ENCODE measurements at regions not wholly inside any gene's neighbourhood (a gene's known extent, or its start where the extent isn't known, plus 50 kb on each side); places are given as distances from the start of the nearest gene placed in this dataset.

- intact Hi-C loops (cut with DNase I) = no loop called here
- no peak overlapping the region for H3K27ac ChIP-seq (replicated peaks in 1 of 4)
- 72% methylated on average over 4 of the region's 4 CpGs for WGBS
Observed at GRCh38 chr5:112643339-112643971, 94.2 kb upstream of the APC start.

DNA sequence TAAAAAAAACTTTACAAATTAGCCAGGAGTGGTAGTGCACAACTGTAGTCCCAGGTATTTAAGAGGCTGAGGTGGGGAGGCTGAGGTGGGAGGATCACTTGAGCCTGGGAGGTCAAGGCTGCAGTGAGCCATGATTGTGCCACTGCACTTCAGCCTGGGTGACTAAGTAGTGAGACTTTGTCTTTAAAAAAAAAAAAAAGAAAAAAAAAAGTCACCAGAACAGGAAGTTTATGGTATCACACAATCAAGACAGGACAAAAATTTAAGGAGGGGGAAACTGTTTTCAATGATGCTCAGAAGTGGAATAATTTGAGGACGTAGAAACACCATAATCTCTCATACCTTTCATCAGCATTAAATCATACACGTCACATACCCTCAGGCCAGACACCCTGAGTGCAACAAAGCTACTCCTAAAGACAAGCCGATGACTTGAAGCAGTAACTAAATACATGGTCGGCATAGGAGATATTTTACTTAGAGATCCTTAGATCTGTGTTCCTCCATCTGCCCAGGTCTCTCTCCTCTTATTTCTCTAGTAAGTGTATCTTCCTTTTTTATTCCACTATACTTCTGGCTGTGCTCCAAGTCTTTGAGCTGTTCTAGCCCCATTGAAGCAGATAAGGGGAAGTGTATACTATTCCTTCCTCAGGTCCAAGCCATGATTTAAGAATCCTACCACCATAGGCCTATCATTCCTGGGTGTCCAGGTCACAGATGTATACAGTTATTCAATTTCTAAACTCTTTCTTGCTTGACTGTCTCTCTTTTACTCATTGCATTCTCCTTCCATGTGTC is 91.3 kb upstream of the APC start:
- TF ChIP-seq POLR2AphosphoS5 (IDR thresholded peaks at IDR 0.05) (no peak), POLR2A (IDR thresholded peaks at IDR 0.05; ENCODE audit: low read depth) (no peak), EP300 (IDR thresholded peaks at IDR 0.05) (no peak)
- TF ChIP-seq, protein P1, sequence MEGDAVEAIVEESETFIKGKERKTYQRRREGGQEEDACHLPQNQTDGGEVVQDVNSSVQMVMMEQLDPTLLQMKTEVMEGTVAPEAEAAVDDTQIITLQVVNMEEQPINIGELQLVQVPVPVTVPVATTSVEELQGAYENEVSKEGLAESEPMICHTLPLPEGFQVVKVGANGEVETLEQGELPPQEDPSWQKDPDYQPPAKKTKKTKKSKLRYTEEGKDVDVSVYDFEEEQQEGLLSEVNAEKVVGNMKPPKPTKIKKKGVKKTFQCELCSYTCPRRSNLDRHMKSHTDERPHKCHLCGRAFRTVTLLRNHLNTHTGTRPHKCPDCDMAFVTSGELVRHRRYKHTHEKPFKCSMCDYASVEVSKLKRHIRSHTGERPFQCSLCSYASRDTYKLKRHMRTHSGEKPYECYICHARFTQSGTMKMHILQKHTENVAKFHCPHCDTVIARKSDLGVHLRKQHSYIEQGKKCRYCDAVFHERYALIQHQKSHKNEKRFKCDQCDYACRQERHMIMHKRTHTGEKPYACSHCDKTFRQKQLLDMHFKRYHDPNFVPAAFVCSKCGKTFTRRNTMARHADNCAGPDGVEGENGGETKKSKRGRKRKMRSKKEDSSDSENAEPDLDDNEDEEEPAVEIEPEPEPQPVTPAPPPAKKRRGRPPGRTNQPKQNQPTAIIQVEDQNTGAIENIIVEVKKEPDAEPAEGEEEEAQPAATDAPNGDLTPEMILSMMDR (IDR thresholded peaks at IDR 0.05) = no peak
- Histone ChIP-seq H3K4me3 (no peak overlapping the region), H3K36me3 (no peaks in the 10 kb centered on the region), H3K27ac (replicated peaks in 1 of 4) (no peak overlapping the region), H3K27me3 (no peaks in the 10 kb centered on the region), H3K4me1 (no peaks in the 10 kb centered on the region), H3K9me3 (no peaks in the 10 kb centered on the region)
- WGBS = 89% methylated on average over 4 of the region's 4 CpGs
- DNase-seq (ENCODE audit: extremely low spot score) = no peak
- intact Hi-C loops (cut with DNase I) = no loop called here

More at GRCh38 chr5:112643339-112643971, 94.2 kb upstream of the APC start:
- DNase-seq (ENCODE audit: extremely low spot score) = no peak
- Histone ChIP-seq H3K9me3 (no peaks in the 10 kb centered on the region), H3K4me1 (no peaks in the 10 kb centered on the region), H3K4me3 (no peak overlapping the region), H3K36me3 (no peaks in the 10 kb centered on the region), H3K27me3 (no peaks in the 10 kb centered on the region)
- TF ChIP-seq POLR2A (IDR thresholded peaks at IDR 0.05; ENCODE audit: low read depth) (no peak), POLR2AphosphoS5 (IDR thresholded peaks at IDR 0.05) (no peak), EP300 (IDR thresholded peaks at IDR 0.05) (no peak)
- TF ChIP-seq, protein P1 (IDR thresholded peaks at IDR 0.05) = no peak

- no peaks in the 10 kb centered on the region for H3K9me3 ChIP-seq
- DNase-seq (ENCODE audit: extremely low spot score) = no peak
- H3K27ac ChIP-seq (replicated peaks in 1 of 4) = no peak overlapping the region
- 71% methylated on average over 1 of the region's 1 CpG for WGBS
- no peaks in the 10 kb centered on the region for H3K4me1 ChIP-seq
- no peaks in the 10 kb centered on the region for H3K27me3 ChIP-seq
- TF ChIP-seq POLR2A (IDR thresholded peaks at IDR 0.05; ENCODE audit: low read depth) (no peak), EP300 (IDR thresholded peaks at IDR 0.05) (no peak), POLR2AphosphoS5 (IDR thresholded peaks at IDR 0.05) (no peak)
- TF ChIP-seq, protein P1 (IDR thresholded peaks at IDR 0.05) = no peak
- no peak overlapping the region for H3K4me3 ChIP-seq
- intact Hi-C loops (cut with DNase I) = no loop called here
- H3K36me3 ChIP-seq = no peaks in the 10 kb centered on the region
Observed at GRCh38 chr5:112647428-112647827, 90.3 kb upstream of the APC start.

DNA sequence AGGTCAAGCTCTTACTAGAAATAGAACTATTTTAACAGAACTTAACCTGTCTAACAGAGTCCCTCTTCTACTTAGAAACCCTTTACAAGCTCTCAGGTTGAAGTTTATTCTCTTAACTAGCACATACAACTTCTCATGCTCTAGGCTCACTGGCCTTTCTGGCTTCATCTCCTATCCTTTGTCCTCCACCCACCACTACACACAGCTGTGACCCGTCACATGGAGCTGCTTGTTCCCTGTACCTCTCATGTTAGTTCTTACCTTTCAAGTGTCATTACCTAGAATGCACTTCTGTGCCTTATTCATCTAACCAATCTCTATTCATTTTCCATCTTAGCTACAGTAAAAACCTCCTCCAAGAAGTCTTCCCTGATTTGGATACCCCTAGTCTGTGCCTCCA is 89.4 kb upstream of the APC start:
- Histone ChIP-seq H3K36me3 (no peaks in the 10 kb centered on the region), H3K4me1 (no peaks in the 10 kb centered on the region), H3K4me3 (no peak overlapping the region), H3K27ac (replicated peaks in 1 of 4) (no peak overlapping the region), H3K9me3 (no peaks in the 10 kb centered on the region), H3K27me3 (no peaks in the 10 kb centered on the region)
- no peak for DNase-seq (ENCODE audit: extremely low spot score)
- intact Hi-C loops (cut with DNase I) = no loop called here
- 88% methylated on average over 1 of the region's 1 CpG for WGBS
- TF ChIP-seq POLR2AphosphoS5 (IDR thresholded peaks at IDR 0.05) = no peak
- no peak for TF ChIP-seq EP300 (IDR thresholded peaks at IDR 0.05)
- TF ChIP-seq POLR2A (IDR thresholded peaks at IDR 0.05; ENCODE audit: low read depth) = no peak
- TF ChIP-seq, protein P1 (IDR thresholded peaks at IDR 0.05) = no peak
